NCI-H510A (cell line): ENCODE measurements at regions not wholly inside any gene's neighbourhood (a gene's known extent, or its start where the extent isn't known, plus 50 kb on each side); places are given as distances from the start of the nearest gene placed in this dataset.
"Not testable (repeated sequence)": the region's sequence is repeated elsewhere in the genome, so short reads cannot be mapped to it uniquely, and the experiment has no call there.

Experiments
- DNase-seq: peaks from one replicate; lab custom pipeline; 2025; lab: John Stamatoyannopoulos, UW

DNA sequence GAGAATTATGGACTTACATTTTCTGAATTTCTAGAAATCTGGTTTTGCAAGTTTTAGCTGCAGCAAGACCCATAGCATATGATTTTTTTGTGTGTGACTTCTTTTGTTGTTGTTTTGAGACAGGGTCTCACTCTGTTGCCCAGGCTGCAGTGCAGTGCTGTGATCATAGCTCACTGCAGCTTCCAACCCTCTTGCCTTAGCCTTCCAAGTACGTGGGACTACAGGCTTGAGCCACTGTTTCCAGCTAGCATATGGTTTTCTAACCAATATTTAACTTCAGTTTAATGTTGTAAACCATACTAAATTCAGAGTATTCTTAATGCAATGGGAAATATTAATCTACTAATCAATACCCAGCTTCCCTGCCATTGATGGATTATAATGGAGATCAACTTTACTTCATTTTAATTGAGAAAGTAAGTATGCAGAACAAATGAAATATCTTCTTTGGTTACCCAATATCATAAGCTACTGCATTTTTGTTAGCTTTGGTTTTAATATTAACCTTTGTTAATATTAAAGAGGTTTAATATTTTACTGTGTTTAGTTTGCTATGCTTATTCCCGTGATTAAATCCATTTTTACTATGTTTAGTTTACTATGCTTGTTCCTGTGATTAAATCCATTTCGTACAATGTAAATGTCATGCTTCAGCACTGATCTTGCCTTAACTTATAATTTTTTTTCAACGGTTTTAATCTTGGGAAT is 273.4 kb upstream of the TMEFF2 start:
- no peak for DNase-seq

DNA sequence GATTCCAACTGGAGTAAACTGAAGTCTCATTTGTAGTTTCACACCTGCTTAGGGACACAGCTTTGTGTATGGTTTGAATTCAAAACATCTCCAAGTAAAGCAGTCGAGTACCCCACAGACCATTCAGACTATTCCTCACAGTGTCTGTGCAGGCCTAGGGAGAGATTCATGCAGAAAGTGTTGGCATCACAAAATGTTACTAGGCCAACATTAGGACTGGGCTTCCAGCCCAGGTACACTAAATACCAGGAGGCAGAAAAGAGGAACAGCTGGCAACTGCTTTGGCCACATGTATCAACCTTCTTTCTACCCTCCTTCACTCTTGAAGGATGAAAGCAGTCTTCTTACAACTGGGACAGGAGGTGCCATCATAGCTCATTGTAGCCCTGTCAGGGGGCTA is 270.4 kb upstream of the TMEFF2 start:
- no peak for DNase-seq

DNA sequence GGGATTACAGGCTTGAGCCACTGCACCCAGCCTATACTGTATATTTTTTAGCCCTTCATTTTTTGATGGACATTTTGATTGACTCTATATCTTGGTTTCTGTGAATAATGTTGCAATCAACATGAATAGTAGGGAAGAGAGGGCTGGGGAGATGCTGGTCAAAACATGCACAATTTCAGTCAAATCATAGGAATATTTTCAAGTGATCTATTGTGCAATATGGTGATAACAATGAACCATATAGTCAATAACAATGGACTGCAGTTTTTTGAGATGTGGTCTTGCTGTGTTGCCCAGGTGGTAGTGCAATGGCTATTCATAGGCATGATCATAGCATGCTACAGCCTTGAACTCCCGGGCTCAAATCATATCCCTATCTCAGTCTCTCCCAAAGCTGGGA is 264.7 kb upstream of the TMEFF2 start:
- DNase-seq = no peak

DNA sequence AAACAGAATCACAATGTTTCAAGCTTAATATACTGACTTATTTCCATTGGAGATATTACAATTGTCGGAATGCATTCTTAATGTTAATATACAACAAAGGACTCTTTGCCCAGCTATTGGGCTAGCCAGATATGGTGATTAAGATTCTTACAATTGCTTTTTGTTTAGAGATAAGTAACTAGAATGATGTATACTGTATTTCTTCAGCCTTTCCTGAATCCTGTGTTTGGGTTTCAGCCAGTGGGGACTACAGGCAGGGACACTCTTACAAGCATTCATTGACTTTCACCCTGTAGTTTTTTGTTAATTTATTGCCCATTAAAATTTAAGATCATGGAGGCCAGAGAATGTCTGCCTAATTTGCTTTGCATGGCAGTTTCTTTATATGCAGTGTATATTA is 254.1 kb upstream of the TMEFF2 start:
- no peak for DNase-seq

DNA sequence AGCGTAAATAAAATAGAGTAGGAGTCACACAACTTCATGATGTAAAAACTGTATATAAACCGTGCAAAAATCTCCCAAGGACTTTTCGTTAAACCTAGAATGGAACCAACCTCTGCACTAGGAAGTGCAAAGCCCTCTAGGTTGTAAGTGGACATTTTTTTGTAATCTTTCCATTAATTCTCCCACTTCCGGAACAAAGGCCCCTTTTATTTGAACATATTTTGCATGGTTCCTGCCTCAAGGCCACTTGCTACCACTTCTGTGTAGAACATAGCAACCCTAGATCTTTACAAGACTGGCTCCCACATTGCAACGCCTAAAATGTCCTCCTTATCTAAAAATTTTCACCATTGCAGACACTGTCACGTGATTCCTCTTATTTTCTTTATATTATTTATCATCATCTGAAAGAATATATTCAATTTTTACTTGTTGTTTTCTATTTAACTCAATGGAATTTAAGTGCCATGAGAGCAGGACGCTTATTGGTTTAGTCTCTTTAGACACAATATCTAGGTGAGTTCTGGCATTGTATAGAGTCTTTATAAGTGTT is 249.6 kb upstream of the TMEFF2 start:
- no peak for DNase-seq

DNA sequence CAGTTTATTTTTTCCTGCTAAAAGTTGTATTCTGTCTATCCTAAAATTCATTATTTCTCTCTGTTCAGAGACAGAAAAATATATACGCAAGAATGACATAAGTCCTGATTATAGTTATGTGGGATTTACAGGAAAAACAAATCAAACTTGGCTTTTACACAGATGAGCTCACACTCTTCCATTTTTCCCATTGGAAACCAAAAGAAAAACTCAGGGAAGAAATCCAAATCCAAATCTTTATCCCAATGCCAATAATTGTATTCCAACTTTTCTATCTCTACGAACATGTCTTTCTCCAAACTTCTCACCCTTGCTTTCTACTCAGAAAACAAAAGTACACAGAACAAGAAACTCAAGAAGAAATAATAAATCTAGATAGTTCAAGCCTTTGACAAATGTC is 249.1 kb upstream of the TMEFF2 start:
- no peak for DNase-seq

DNA sequence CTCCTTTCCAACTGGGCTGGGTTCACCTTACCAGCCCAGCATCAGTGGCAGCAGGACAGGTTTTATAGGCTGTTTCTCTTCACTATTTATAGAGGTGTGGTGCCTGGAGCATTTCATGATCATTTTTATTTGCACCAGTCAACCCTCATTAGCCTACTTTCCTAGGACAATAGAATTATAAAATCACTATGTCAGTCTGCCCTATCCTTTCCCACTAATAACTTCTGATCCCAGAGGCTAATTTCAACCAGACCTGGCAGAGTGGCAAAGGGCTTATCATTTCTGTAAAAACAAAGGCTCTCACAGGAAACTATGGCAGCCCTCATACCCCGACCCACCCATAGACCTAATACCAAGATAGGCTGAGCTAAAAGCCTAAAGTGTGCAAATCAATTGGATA is 243.5 kb upstream of the TMEFF2 start:
- no peak for DNase-seq

DNA sequence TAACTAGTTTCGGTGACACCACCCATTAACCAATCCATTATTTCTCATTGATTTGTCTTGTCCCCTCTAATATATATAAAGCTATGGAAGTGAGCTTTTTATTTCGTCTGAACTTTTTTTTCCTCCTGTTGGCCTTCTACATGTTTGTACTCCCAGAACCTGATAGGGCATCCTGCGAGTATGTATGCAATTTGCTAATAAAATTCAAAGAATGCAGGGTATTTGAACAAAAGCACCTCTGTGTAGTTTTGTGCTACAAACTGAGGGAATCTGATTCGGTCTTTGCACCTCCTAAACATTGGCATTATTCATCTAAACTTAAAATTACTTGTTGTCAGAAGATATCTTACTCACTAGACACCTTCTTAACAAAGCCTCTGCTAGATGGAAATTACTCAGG is 242.9 kb upstream of the TMEFF2 start:
- DNase-seq = no peak

DNA sequence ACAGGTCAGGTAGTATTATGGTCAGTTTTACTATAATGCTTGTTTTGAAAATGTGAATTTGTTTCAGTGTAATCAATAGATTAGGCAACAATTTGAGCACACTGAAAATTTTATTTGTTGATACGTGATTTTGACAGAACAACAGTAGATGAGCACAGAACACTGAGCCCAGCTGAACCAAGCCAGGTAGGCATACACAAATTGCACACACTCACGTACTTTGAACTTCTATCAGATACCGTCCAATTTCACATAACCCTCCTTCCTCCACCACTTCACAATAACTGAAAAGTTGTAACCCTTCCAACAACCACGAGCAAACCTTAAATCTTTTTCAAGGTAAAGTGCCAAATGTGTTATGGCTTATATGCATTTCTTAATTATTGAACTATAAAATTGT is 229.5 kb upstream of the TMEFF2 start:
- DNase-seq = no peak

DNA sequence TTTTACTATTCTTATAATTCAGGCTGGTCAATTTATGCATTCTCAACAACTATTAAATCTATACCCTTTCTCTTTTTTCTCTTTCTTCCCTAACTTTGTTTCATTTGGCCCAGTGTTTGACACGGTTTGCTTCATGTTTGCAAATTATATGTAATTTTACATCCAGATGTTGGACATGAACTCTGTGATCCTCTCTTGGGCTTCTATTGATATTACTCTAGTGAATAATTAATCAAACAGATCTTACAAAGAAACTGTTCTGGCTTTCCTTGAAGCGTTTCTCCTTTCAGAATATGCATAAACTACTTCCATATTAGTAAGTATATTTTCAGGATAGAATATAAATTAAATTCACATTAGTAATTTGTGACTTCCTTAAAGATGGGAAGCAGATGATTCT is 225.1 kb upstream of the TMEFF2 start:
- DNase-seq = no peak

DNA sequence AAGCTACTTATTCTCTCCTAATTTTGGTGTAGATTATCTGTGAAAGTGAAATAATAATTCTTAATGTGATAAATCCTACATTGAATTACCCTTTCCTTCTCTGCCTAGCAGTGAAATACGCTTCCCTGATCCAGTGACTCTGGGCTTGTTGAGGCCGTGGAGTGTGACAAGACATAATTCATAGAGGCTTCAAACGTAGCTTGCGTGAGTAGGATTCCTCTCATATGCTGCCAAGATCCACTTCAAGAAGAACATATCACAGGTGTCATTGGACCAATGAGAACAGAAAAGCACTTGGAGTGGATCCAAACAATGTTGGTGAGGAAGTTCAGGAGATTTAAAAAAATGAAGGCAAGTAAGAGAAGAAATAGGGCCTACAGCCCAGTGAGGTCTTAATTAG is 221.3 kb upstream of the TMEFF2 start:
- DNase-seq = peak; percentile 59

DNA sequence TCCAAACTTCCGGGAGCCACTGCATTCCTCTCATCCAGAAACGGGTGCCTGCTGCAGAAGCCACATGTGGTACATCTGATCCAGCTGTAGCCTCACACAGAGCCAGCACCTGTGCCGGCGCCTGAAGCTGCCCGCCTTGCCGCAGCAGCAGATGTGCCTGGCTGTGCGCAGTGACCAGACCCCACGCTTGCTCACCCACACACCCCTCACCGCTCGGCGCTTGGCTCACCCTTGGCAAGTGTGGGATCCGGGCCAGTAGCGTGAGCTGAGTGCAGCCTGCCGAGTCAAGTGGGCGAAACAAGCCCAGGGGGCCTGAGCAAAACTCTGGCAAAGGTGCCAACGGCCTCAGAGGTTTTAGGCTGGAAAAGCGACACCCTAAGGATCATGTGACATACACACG is 220.1 kb upstream of the TMEFF2 start:
- peak; percentile 9 for DNase-seq

DNA sequence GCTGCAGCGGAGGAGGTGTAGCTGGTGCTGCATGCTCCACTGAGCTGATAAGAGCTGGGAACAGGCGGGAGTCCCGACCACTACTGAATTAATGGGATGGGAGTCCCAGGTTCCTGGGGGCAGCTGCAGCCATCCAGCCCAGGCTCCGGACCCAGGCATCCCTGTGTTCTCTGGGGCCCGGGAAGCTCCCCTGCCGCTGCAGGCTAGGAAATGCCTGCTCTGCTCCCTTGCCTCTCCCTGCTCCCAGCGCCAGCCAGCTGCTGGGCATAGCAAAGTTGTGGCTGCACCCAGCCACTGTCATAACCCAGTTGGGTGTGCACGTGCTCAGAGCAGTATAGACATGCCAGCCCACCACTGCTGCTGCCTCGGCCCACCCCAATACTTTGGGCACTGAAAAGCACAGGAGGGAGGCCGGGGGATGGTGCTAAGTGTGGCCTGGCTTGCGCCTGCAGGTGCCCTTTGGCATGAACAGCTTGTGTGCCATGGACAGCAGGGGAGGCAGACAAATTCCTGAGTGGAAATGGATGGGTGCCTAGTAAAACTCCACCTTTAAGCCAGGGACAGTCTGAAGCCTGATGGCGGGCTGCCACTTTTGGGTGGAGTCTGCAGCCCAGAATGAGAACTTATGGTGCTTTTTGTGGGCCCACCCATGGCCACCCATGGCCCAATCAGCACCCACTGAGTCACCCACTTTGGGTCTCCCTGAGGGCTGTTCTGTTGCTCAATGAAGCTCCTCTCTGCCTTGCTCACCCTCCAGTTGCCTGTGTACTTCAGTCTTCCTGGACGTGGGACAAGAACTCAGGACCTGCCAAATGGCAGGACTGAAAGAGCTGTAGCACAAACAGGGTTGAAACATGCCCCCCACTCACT is 219.3 kb upstream of the TMEFF2 start:
- peak; percentile 61 for DNase-seq

DNA sequence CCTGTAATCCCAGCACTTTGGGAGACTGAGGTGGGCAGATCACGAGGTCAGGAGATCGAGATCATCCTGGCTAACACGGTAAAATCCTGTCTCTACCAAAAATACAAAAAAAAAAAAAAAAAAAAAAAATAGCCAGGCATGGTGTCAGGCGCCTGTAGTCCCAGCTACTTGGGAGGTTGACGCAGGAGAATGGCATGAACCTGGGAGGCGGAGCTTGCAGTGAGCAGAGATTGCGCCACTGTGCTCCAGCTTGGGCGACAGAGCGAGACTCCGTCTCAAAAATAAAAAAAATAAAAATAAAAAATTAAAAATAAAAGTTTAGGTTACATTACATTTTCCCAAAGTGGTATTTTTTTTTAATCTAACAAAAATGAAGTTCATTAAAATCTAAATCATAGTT is 218.1 kb upstream of the TMEFF2 start:
- DNase-seq = not testable (repeated sequence)

DNA sequence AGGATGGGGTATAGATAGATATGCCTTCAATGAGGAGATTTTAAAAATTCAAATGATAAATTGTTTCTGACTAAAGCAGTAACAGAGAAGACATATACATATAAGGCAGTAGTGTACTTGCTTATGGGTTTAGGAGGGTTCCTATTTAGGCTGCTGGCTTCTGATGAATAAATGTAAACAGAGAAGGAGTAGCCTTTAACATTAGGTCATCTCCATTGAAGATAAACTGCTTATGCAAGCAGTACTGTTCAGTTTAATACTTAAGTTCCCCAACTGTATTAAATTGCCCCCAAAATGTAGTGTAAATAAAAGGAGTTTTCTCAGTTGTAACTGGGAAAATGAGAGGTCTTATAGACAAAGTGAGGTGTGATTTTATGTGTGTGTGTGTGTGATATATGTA is 217.7 kb upstream of the TMEFF2 start:
- no peak for DNase-seq

DNA sequence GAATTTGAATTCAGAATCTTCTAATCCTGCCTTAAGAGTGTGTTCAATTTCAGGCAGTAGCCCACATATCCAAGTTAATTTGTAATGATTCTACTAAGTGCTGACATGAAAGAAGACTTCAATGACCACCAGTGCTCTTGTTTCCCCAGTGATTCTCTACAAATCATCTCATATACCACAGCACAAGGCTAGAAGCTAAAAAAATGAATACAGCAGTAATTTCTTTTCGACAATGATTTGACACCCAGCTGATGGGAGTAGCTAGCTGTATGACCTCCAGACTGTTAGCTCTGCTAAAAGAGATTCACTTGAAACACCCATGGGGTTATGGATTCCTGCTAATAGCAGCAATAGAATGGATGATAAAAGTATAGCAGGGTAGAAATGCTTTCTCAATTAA is 217.0 kb upstream of the TMEFF2 start:
- DNase-seq = no peak

DNA sequence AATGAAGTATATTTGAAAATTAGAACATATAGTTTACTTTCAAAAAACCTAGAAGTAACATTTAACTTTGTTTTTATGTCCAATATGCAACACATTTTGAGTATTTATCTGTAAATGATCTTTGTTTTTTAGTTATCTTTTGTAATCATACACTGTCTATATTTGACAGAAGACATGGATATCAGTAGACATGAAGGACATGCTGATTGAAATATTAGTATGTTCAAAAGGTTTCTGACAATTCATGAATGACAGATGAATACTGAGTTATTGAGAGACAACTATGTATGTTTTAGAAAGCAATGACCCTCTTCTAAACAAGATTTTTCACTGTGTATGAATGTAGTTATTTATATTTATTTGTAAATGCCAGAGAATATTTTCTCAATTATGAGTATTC is 215.6 kb upstream of the TMEFF2 start:
- no peak for DNase-seq

DNA sequence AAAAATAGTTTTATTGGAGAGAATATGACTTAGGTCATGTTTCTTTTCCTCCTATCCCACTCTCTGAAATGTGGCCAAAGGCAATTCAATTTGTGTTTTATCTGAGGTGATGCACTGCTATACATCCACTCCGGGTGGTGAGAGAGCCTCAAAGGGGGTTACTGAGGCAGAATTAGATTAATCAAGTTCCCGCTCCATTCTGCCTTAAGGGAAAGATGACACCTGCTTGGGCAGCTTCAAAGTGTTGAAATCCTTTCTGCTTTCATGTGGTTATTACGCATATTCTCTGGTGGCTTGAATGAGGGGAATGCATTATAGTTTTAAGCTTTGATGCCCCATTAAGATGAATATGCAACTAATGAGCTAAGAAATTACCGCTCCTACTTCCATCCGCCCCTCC is 213.0 kb upstream of the TMEFF2 start:
- no peak for DNase-seq

DNA sequence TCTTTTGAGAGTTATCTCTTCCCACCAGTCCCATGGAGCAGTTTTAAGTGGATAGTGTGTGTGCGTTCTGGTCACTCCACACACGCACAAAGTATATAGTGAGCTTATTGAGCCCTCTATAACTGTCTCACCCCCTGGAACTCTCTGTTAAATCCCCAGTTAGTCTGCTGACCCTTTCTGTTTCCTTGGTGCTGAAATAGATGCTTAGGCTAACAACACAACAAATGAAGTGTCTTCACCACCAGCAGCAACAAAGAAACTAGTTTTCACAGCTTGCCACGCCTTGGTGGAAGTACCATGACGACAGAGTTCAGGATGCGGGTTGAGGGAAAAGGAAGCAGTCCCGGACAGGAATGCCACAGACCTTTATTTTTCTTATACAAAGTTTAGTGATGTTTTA is 203.5 kb upstream of the TMEFF2 start:
- no peak for DNase-seq

DNA sequence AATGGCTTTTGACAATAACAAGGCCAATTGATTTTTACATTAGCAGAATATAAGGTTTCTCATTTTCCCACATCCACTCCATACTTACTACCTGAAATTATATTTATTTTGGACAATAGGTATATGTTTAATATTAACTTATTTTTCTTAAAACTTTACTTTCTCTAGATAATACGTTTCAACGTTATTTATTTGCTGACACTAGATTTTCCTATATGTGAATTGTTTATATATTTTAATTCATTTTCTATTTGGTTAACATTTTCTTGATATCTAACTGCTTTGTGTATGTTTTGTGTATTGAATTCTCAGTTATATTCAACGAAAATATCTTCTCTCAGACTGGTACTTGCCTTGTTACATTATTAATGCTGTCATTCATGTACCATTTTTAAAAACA is 199.9 kb upstream of the TMEFF2 start:
- DNase-seq = no peak

DNA sequence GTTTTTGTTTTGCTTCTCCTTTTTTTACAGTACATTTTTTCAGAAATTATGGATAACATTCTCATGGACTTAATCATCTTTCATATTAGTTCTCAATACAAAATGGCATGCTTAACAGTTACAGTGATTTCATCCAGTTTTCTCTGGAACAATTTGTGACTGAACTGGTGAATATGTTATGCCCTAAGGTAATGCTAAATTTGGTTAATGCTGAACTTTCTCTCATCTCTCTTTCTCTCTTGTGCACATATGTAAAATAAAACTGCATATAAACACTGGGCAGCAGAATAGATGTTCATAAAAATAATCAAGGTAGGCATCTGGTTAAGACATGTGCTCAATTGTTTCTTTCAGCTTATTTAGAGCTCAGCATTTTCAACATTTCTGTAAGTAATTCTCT is 196.3 kb upstream of the TMEFF2 start:
- no peak for DNase-seq

DNA sequence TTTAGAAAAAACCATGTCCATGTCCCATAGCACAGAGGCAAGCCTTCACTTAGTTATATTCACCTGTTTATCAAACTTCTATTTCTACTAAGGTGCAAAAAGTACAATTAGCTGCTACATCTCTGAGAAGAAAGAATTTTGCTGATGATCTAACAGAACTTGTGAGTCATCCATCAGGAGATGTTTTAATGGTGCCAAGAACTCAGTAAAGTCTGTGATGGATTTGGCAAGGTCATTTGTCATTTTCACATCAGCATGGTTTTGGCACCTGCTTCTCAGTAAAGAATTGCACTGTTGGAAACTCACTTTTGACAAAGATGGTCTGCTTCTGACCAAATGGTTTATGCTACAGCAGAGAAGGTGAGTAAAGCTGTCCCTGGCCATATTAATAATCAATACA is 195.7 kb upstream of the TMEFF2 start:
- DNase-seq = no peak

DNA sequence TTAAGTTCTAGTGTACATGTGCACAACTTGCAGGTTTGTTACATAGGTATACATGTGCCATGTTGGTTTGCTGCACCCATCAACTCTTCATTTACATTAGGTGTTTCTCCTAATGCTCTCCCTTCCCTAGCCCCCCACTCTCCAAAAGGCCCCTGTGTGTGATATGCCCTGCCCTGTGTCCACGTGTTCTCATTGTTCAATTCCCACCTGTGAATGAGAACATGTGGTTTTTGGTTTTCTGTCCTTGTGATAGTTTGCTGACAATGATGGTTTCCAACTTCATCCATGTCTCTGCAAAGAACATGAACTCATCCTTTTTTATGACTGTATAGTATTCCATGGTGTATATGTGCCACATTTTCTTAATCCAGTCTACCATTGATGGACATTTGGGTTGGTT is 189.5 kb upstream of the TMEFF2 start:
- not testable (repeated sequence) for DNase-seq
